WTC11 (cell line): ENCODE measurements at regions not wholly inside any gene's neighbourhood (a gene's known extent, or its start where the extent isn't known, plus 50 kb on each side); places are given as distances from the start of the nearest gene placed in this dataset.

ENCODE experiments used
- ATAC-seq: fragments of 200-7000 bp; cut with Tn5 transposase; 2 replicates; pipeline ENCODE4 v1.10.0; 2021; ENCODE audit warnings: mild to moderate bottlenecking, moderate library complexity
- CTCF ChIA-PET: fragments of 300-600 bp; sonication (Branson Sonifier 250); formaldehyde crosslinking; loops from one replicate; lab custom pipeline; 2021; ENCODE audit warnings: antibody characterized with exemption; lab: Charles Lee
- POLR2A ChIA-PET: fragments of 350-600 bp; sonication (Branson Sonifier 250); formaldehyde crosslinking; loops from one replicate; lab custom pipeline; 2021; ENCODE audit warnings: antibody characterized with exemption; lab: Charles Lee
- DNase-seq: peaks from one replicate; pipeline ENCODE4 v3.0.0; 2021; ENCODE audit warnings: low spot score
- H3K27ac Mint-ChIP-seq: 2 replicates; pipeline ENCODE4 v1.8.0; 2021; ENCODE audit warnings: mixed read lengths
- H3K27me3 Mint-ChIP-seq: 2 replicates; pipeline ENCODE4 v1.8.0; 2021; ENCODE audit warnings: low read depth, mild to moderate bottlenecking, moderate library complexity, mixed read lengths
- H3K36me3 Mint-ChIP-seq: 2 replicates; pipeline ENCODE4 v1.8.0; 2021; ENCODE audit warnings: mixed read lengths
- H3K4me1 Mint-ChIP-seq: 2 replicates; pipeline ENCODE4 v1.8.0; 2022; ENCODE audit warnings: mixed read lengths
- H3K4me3 Mint-ChIP-seq: 2 replicates; pipeline ENCODE4 v1.8.0; 2021; ENCODE audit warnings: mild to moderate bottlenecking, moderate library complexity, mixed read lengths
- H3K9me3 Mint-ChIP-seq: 2 replicates; pipeline ENCODE4 v1.8.0; 2021; ENCODE audit warnings: mixed read lengths
- AR ChIP-seq: fragments of 250-450 bp; sonication (Bioruptor Pico); IDR thresholded peaks from 2 replicates; pipeline ENCODE4 v1.9.0; 2021; ENCODE audit warnings: mild to moderate bottlenecking
- ATF1 ChIP-seq: sonication (generic); formaldehyde crosslinking; IDR thresholded peaks from 2 replicates; pipeline ENCODE4 v1.8.1; 2023; ENCODE audit warnings: mild to moderate bottlenecking, moderate library complexity, missing genetic modification reagents
- CDX4 ChIP-seq: fragments of 250-450 bp; sonication (Bioruptor Pico); IDR thresholded peaks from 2 replicates; pipeline ENCODE4 v1.9.0; 2021; ENCODE audit warnings: moderate library complexity, mild to moderate bottlenecking, inconsistent platforms, borderline replicate concordance
- FOXJ3 ChIP-seq: sonication (generic); formaldehyde crosslinking; IDR thresholded peaks from 2 replicates; pipeline ENCODE4 v1.9.0; 2021; ENCODE audit warnings: missing genetic modification reagents, mild to moderate bottlenecking, borderline replicate concordance
- FOXK1 ChIP-seq: sonication (generic); formaldehyde crosslinking; IDR thresholded peaks from 2 replicates; pipeline ENCODE4 v1.8.0; 2022; ENCODE audit warnings: mild to moderate bottlenecking, moderate library complexity, missing genetic modification reagents
- GABPB1 ChIP-seq: sonication (generic); formaldehyde crosslinking; IDR thresholded peaks from 2 replicates; pipeline ENCODE4 v1.8.1; 2023; ENCODE audit warnings: mild to moderate bottlenecking, missing genetic modification reagents
- IRF2 ChIP-seq: sonication (generic); formaldehyde crosslinking; IDR thresholded peaks from 2 replicates; pipeline ENCODE4 v1.8.0; 2022; ENCODE audit warnings: low read depth, missing genetic modification reagents, borderline replicate concordance
- MAX ChIP-seq: sonication (generic); formaldehyde crosslinking; IDR thresholded peaks from 2 replicates; pipeline ENCODE4 v1.8.0; 2022; ENCODE audit warnings: mild to moderate bottlenecking, missing genetic modification reagents
- MLX ChIP-seq: sonication (generic); formaldehyde crosslinking; IDR thresholded peaks from 2 replicates; pipeline ENCODE4 v1.8.1; 2023; ENCODE audit warnings: mild to moderate bottlenecking, missing genetic modification reagents, moderate library complexity
- NFATC4 ChIP-seq: fragments of 250-450 bp; sonication (Bioruptor Pico); IDR thresholded peaks from 2 replicates; pipeline ENCODE4 v1.9.0; 2021; ENCODE audit warnings: mild to moderate bottlenecking
- NFYB ChIP-seq: sonication (generic); formaldehyde crosslinking; conservative IDR thresholded peaks from 2 replicates; pipeline ENCODE4 v1.8.0; 2022; ENCODE audit warnings: low read depth, missing genetic modification reagents
- NR2C2 ChIP-seq: sonication (generic); formaldehyde crosslinking; IDR thresholded peaks from 2 replicates; pipeline ENCODE4 v1.8.0; 2022; ENCODE audit warnings: mild to moderate bottlenecking, missing genetic modification reagents
- PRDM15 ChIP-seq: sonication (generic); formaldehyde crosslinking; IDR thresholded peaks from 2 replicates; pipeline ENCODE4 v1.8.0; 2022; ENCODE audit warnings: missing genetic modification reagents
- PREB ChIP-seq: sonication (generic); formaldehyde crosslinking; IDR thresholded peaks from 2 replicates; pipeline ENCODE4 v1.8.1; 2022; ENCODE audit warnings: mild to moderate bottlenecking, missing genetic modification reagents, moderate library complexity, borderline replicate concordance
- SP1 ChIP-seq: sonication (generic); formaldehyde crosslinking; conservative IDR thresholded peaks from 2 replicates; pipeline ENCODE4 v1.8.1; 2022; ENCODE audit warnings: missing genetic modification reagents
- USF2 ChIP-seq: sonication (generic); formaldehyde crosslinking; IDR thresholded peaks from 2 replicates; pipeline ENCODE4 v1.8.1; 2023; ENCODE audit warnings: mild to moderate bottlenecking, missing genetic modification reagents, moderate library complexity
- ZBTB21 ChIP-seq: sonication (generic); formaldehyde crosslinking; IDR thresholded peaks from 2 replicates; pipeline ENCODE4 v1.8.1; 2023; ENCODE audit warnings: mild to moderate bottlenecking, missing genetic modification reagents, borderline replicate concordance
- ZBTB43 ChIP-seq: sonication (generic); formaldehyde crosslinking; IDR thresholded peaks from 2 replicates; pipeline ENCODE4 v1.8.1; 2023; ENCODE audit warnings: mild to moderate bottlenecking, missing genetic modification reagents
- ZMAT4 ChIP-seq: fragments of 250-450 bp; sonication (Bioruptor Pico); IDR thresholded peaks from 2 replicates; pipeline ENCODE4 v1.9.0; 2021; ENCODE audit warnings: mild to moderate bottlenecking
- ZNF121 ChIP-seq: sonication (generic); formaldehyde crosslinking; IDR thresholded peaks from 2 replicates; pipeline ENCODE4 v1.8.0; 2023; ENCODE audit warnings: missing genetic modification reagents
- ZNF396 ChIP-seq: fragments of 250-450 bp; sonication (Bioruptor Pico); IDR thresholded peaks from 2 replicates; pipeline ENCODE4 v1.8.0; 2021; ENCODE audit warnings: mild to moderate bottlenecking, moderate library complexity, borderline replicate concordance
- ZNF425 ChIP-seq: fragments of 250-450 bp; sonication (Bioruptor Pico); conservative IDR thresholded peaks from 2 replicates; pipeline ENCODE4 v1.9.0; 2021; ENCODE audit warnings: mild to moderate bottlenecking
- ZSCAN18 ChIP-seq: fragments of 250-450 bp; sonication (Bioruptor Pico); IDR thresholded peaks from 2 replicates; pipeline ENCODE4 v2.1.2; 2022; ENCODE audit warnings: mild to moderate bottlenecking, moderate library complexity

GRCh38 chr2:153645599-153645998, 167.0 kb upstream of the RPRM start (continued):
- TF ChIP-seq PREB (no peak), ZBTB21 (no peak), AR (CRISPR knock-in tag) (no peak), USF2 (CRISPR knock-in tag) (no peak), ZNF121 (no peak), NFATC4 (no peak), CDX4 (CRISPR knock-in tag) (no peak), NR2C2 (CRISPR knock-in tag) (no peak), NFYB (no peak), SP1 (CRISPR knock-in tag) (no peak), FOXK1 (no peak), MAX (no peak)

- Mint-ChIP-seq H3K9me3 (peaks cover 7% of the 10 kb centered on the region), H3K36me3 (no peaks in the 10 kb centered on the region; the same call in 1 of the 2 replicates), H3K4me3 (no peak overlapping the region), H3K4me1 (no peaks in the 10 kb centered on the region), H3K27ac (no peak overlapping the region), H3K27me3 (no peaks in the 10 kb centered on the region)
- no peak for DNase-seq
- CTCF ChIA-PET: no interaction called here
- no peak for ATAC-seq
- POLR2A ChIA-PET: no interaction called here
- TF ChIP-seq MLX (no peak), ATF1 (no peak), IRF2 (CRISPR knock-in tag) (no peak), ZBTB43 (no peak), GABPB1 (no peak), ZNF396 (no peak), ZSCAN18 (no peak), ZNF425 (CRISPR knock-in tag) (no peak), FOXJ3 (CRISPR knock-in tag) (no peak), ZMAT4 (CRISPR knock-in tag) (no peak), PRDM15 (CRISPR knock-in tag) (no peak)
Measured at GRCh38 chr2:153657651-153658050, 179.1 kb upstream of the RPRM start.
